ENCODE measurements at regions not wholly inside any gene's neighbourhood (a gene's known extent, or its start where the extent isn't known, plus 50 kb on each side); places are given as distances from the start of the nearest gene placed in this dataset.

DNA sequence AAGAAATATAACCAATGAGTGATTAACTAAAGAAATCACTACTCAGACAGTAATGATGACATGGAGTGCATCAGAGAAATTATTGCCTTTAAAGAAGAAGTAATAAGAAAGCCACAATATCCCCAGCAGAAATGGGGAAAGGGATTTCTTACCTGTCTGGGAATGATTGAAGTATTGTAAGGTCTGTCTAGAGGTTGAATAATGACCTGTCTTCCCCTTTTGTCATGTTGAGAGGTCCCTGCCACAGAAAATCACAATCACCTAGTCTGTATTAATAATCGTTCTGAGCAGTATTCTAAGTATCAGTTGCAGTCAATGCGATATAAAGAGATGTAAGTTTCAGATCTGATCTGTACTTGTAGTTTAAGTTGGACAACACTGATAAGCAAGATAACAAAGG, 349.1 kb upstream of the TPK1 start:
- TF ChIP-seq, protein P1, sequence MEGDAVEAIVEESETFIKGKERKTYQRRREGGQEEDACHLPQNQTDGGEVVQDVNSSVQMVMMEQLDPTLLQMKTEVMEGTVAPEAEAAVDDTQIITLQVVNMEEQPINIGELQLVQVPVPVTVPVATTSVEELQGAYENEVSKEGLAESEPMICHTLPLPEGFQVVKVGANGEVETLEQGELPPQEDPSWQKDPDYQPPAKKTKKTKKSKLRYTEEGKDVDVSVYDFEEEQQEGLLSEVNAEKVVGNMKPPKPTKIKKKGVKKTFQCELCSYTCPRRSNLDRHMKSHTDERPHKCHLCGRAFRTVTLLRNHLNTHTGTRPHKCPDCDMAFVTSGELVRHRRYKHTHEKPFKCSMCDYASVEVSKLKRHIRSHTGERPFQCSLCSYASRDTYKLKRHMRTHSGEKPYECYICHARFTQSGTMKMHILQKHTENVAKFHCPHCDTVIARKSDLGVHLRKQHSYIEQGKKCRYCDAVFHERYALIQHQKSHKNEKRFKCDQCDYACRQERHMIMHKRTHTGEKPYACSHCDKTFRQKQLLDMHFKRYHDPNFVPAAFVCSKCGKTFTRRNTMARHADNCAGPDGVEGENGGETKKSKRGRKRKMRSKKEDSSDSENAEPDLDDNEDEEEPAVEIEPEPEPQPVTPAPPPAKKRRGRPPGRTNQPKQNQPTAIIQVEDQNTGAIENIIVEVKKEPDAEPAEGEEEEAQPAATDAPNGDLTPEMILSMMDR (IDR thresholded peaks at IDR 0.05): no peak
- no peak for TF ChIP-seq POLR2A (IDR thresholded peaks at IDR 0.05)
